Endodermal cell (in vitro differentiated cells): ENCODE measurements at regions not wholly inside any gene's neighbourhood (a gene's known extent, or its start where the extent isn't known, plus 50 kb on each side); places are given as distances from the start of the nearest gene placed in this dataset.

Experiments
- DNase-seq: peaks from one replicate; pipeline ENCODE4 v3.0.0-alpha.2; 2017
- H3K27ac ChIP-seq: 2 replicates; pipeline ENCODE4 v1.5.1; 2013; ENCODE audit warnings: mild to moderate bottlenecking, low read depth, low read length, moderate library complexity
- H3K27me3 ChIP-seq: 2 replicates; pipeline ENCODE4 v1.6.1; 2013; ENCODE audit warnings: mild to moderate bottlenecking, low read length, moderate library complexity; ENCODE audit not compliant: insufficient read depth, control insufficient read depth, poor library complexity, severe bottlenecking
- H3K36me3 ChIP-seq: 2 replicates; pipeline ENCODE4 v1.7.0; 2013; ENCODE audit warnings: mild to moderate bottlenecking, low read length, moderate library complexity; ENCODE audit not compliant: control insufficient read depth, insufficient read depth
- H3K4me1 ChIP-seq: one replicate; pipeline ENCODE4 v1.7.0; 2013; ENCODE audit warnings: low read length; ENCODE audit not compliant: control insufficient read depth, insufficient read depth
- H3K4me3 ChIP-seq: 2 replicates; pipeline ENCODE4 v1.5.1; 2013; ENCODE audit warnings: mild to moderate bottlenecking, low read length, moderate library complexity
- H3K9ac ChIP-seq: 2 replicates; pipeline ENCODE4 v1.6.1; 2013; ENCODE audit warnings: mild to moderate bottlenecking, low read length, moderate library complexity; ENCODE audit not compliant: poor library complexity, severe bottlenecking; ENCODE audit errors: extremely low read depth
- H3K9me3 ChIP-seq: 2 replicates; pipeline ENCODE4 v1.6.1; 2013; ENCODE audit warnings: mild to moderate bottlenecking, low read length, moderate library complexity; ENCODE audit not compliant: control insufficient read depth
- H3K27ac Mint-ChIP-seq: 2 replicates; pipeline ENCODE4 v1.8.0; 2020; ENCODE audit warnings: mixed read lengths
- H3K27me3 Mint-ChIP-seq: 2 replicates; pipeline ENCODE4 v1.8.0; 2021; ENCODE audit warnings: mild to moderate bottlenecking, mixed read lengths; ENCODE audit not compliant: insufficient read depth
- H3K36me3 Mint-ChIP-seq: 2 replicates; pipeline ENCODE4 v1.8.0; 2020; ENCODE audit warnings: low read depth, mixed read lengths
- H3K4me1 Mint-ChIP-seq: 2 replicates; pipeline ENCODE4 v1.8.0; 2020; ENCODE audit warnings: mixed read lengths
- H3K4me3 Mint-ChIP-seq: 2 replicates; pipeline ENCODE4 v1.8.0; 2020; ENCODE audit warnings: mild to moderate bottlenecking, moderate library complexity, mixed read lengths
- H3K9me3 Mint-ChIP-seq: 2 replicates; pipeline ENCODE4 v1.8.0; 2020; ENCODE audit warnings: mild to moderate bottlenecking, mixed read lengths
- CTCF ChIP-seq: fragments of 200-600 bp; sonication (generic); conservative IDR thresholded peaks from 2 replicates; pipeline ENCODE4 v1.5.0; 2021; ENCODE audit warnings: antibody characterized with exemption, mild to moderate bottlenecking
- WGBS, 2 experiments: methylation state at CpG; one replicate each; pipeline versions ENCODE4 v1.1.5 to v1.1.7; 2013; ENCODE audit warnings: missing lambda C conversion rate in 2 of 2, mixed read lengths in 1 of 2; ENCODE audit not compliant: insufficient coverage in 1 of 2, insufficient read length in 1 of 2; 5-methylcytosine and 5-hydroxymethylcytosine counted together

GRCh38 chr5:20158006-20158405, 170.0 kb upstream of the CDH18 start:
- no peak overlapping the region for H3K4me3 ChIP-seq
- H3K9me3 ChIP-seq: peaks cover 3% of the 10 kb centered on the region
- no peak for DNase-seq
- Mint-ChIP-seq H3K36me3 (no peaks in the 10 kb centered on the region), H3K9me3 (no peaks in the 10 kb centered on the region), H3K27me3 (no peaks in the 10 kb centered on the region), H3K4me3 (no peak overlapping the region), H3K27ac (no peak overlapping the region), H3K4me1 (peaks cover 5% of the 10 kb centered on the region)
- no peaks in the 10 kb centered on the region for H3K27me3 ChIP-seq
- no CpG with 5 or more reads among the region's 1 CpG for WGBS, 2 experiments
- no peak overlapping the region for H3K27ac ChIP-seq
- H3K9ac ChIP-seq: no peak overlapping the region
- TF ChIP-seq CTCF: no peak
- no peaks in the 10 kb centered on the region for H3K36me3 ChIP-seq
- H3K4me1 ChIP-seq: no peaks in the 10 kb centered on the region

- 94% methylated on average over 2 of the region's 2 CpGs; no CpG with 5 or more reads in 1 of the 2 experiments for WGBS, 2 experiments
- Mint-ChIP-seq H3K9me3 (no peaks in the 10 kb centered on the region), H3K27ac (no peak overlapping the region), H3K36me3 (no peaks in the 10 kb centered on the region), H3K27me3 (no peaks in the 10 kb centered on the region), H3K4me1 (peaks cover 5% of the 10 kb centered on the region), H3K4me3 (no peak overlapping the region)
- Histone ChIP-seq H3K4me3 (no peak overlapping the region), H3K9ac (no peak overlapping the region), H3K4me1 (no peaks in the 10 kb centered on the region), H3K27ac (no peak overlapping the region), H3K36me3 (no peaks in the 10 kb centered on the region), H3K27me3 (no peaks in the 10 kb centered on the region), H3K9me3 (peaks cover 4% of the 10 kb centered on the region)
- DNase-seq: no peak
- TF ChIP-seq CTCF: no peak
Observed at GRCh38 chr5:20157089-20157488, 169.1 kb upstream of the CDH18 start.

GRCh38 chr5:20145240-20145639, 157.2 kb upstream of the CDH18 start:
- no peak overlapping the region for H3K27ac Mint-ChIP-seq

More at GRCh38 chr5:20145240-20145639, 157.2 kb upstream of the CDH18 start:
- Histone ChIP-seq H3K36me3 (no peaks in the 10 kb centered on the region), H3K4me3 (no peak overlapping the region), H3K9me3 (no peaks in the 10 kb centered on the region), H3K27me3 (no peaks in the 10 kb centered on the region), H3K27ac (no peak overlapping the region), H3K4me1 (no peaks in the 10 kb centered on the region), H3K9ac (no peak overlapping the region)
- WGBS, 2 experiments: 78 to 100% methylated on average over 1 of the region's 1 CpG
- Mint-ChIP-seq H3K4me3 (no peak overlapping the region), H3K9me3 (no peaks in the 10 kb centered on the region), H3K36me3 (no peaks in the 10 kb centered on the region), H3K4me1 (no peaks in the 10 kb centered on the region), H3K27me3 (no peaks in the 10 kb centered on the region)
- TF ChIP-seq CTCF: no peak
- no peak for DNase-seq
